Activated naive CD8-positive, alpha-beta T cell treated with anti-CD3 and anti-CD28 coated beads, Interleukin-2, amount 50 U/mL, for 24 hours (primary cell): ENCODE measurements at regions not wholly inside any gene's neighbourhood (a gene's known extent, or its start where the extent isn't known, plus 50 kb on each side); places are given as distances from the start of the nearest gene placed in this dataset.

Source experiments
- ATAC-seq: fragments of 150-1000 bp; cut with Tn5 transposase; one replicate; pipeline ENCODE4 v1.10.0; 2021
- DNase-seq: peaks from one replicate; pipeline ENCODE4 v3.0.0; 2021
- H3K27ac Mint-ChIP-seq: one replicate; pipeline ENCODE4 v1.8.0; 2021; ENCODE audit warnings: mild to moderate bottlenecking, mixed read lengths
- H3K27me3 Mint-ChIP-seq: one replicate; pipeline ENCODE4 v1.8.0; 2021; ENCODE audit warnings: mixed read lengths
- H3K36me3 Mint-ChIP-seq: one replicate; pipeline ENCODE4 v1.8.0; 2021; ENCODE audit warnings: low read depth, mixed read lengths
- H3K4me1 Mint-ChIP-seq: one replicate; pipeline ENCODE4 v1.8.0; 2021; ENCODE audit warnings: mixed read lengths
- H3K4me3 Mint-ChIP-seq: one replicate; pipeline ENCODE4 v1.8.0; 2021; ENCODE audit warnings: mild to moderate bottlenecking, moderate library complexity, mixed read lengths
- H3K9me3 Mint-ChIP-seq: one replicate; pipeline ENCODE4 v1.8.0; 2021; ENCODE audit warnings: mixed read lengths

DNA sequence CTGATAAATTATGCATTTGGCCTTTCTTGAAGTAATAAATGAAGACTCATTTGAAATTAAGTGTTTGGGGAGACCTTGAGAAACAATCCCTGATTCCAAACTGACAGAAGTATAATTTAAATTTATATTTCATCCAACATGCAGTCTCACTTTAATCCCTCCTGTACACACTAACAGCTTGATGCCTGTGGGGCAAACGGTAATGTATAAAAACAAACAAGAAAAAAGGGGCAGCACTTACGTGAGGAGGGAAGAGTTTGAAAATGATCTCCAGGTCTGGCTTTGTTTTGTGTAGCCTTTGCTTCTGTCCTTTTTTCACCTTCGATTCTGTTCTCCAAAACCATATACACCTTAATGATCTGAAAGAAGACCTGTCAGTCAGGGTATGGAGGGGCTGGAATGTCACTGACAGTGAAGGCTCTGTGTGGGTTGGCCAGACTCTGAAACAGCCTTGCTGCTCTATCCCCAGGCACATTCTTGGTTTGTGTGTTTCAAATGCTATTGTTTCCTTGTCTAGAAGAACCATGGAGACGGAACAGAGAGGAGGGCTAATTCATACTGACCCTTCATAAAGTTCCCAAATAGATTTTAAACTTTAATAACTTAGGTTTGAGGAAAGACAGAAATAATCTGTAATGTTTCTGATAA, 338.2 kb upstream of the WWC1 start:
- no peaks in the 10 kb centered on the region for H3K4me1 Mint-ChIP-seq
- no peaks in the 10 kb centered on the region for H3K36me3 Mint-ChIP-seq
- no peaks in the 10 kb centered on the region for H3K27me3 Mint-ChIP-seq
- no peak overlapping the region for H3K4me3 Mint-ChIP-seq
- H3K27ac Mint-ChIP-seq, result no peak overlapping the region
- ATAC-seq (no peak), DNase-seq (no peak)
- H3K9me3 Mint-ChIP-seq, result peaks cover 19% of the 10 kb centered on the region

DNA sequence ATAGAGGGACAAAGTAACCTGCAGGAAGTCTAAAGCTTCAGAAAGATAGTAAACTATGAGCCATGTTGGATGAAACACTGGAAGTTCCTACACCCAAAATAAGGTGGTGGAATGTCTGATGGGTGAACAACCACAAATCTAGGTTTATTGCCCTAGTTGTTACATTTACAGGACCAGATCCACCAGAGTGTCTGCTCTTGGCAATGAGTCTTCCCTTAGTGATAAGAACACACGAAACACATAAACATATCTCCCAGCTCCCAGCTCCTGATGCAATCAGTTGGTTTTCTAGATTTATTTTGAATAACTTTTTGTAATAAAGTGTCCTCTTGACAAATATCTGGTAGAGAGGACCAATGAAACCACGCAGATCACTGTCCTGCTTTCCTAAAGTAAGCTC, 329.7 kb upstream of the WWC1 start:
- no peaks in the 10 kb centered on the region for H3K27me3 Mint-ChIP-seq
- no peak overlapping the region for H3K4me3 Mint-ChIP-seq
- no peak overlapping the region for H3K27ac Mint-ChIP-seq
- DNase-seq (no peak), ATAC-seq (no peak)
- H3K4me1 Mint-ChIP-seq, result no peaks in the 10 kb centered on the region
- H3K9me3 Mint-ChIP-seq, result peaks cover 24% of the 10 kb centered on the region
- no peaks in the 10 kb centered on the region for H3K36me3 Mint-ChIP-seq

DNA sequence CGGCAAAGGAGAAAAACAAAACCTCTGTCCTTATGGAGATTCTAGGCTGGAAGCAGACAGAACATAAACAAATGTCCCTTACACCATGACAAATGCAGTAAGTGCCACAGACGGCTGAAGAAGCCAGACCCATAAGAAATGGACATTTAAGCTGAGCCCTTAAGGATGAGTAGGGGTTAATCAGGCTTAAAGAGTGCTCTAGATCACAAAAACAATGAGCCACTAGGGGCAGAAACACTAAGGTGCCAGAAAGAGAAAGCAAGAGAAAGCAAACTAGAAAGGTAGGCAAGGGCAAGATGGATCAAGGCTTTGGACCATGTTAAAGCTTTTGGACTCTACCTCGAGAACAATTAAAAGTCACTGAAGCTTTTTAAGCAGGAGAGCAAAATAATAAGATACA, 326.9 kb upstream of the WWC1 start:
- ATAC-seq, result no peak
- Mint-ChIP-seq H3K27ac (no peak overlapping the region), H3K4me3 (no peak overlapping the region), H3K9me3 (peaks cover 5% of the 10 kb centered on the region), H3K36me3 (no peaks in the 10 kb centered on the region), H3K27me3 (no peaks in the 10 kb centered on the region), H3K4me1 (no peaks in the 10 kb centered on the region)
- DNase-seq, result no peak

DNA sequence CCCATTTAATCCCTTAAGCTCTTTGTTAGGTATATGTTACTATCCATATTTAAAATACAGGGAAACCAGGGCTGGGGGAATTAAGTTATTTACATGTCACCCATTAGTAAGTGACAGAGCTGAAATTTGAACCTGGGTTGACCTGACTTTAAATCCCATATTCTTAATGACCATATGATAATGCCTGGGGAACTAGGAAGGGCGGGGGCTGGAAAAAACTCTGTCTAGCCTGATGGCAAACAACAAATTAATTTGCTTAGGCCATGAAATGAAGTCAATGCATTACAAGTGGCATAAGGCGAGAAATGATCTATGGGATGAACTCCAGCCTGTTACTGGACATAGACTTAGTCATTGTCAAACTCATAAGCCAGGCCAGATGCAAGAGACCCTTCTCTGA, 325.7 kb upstream of the WWC1 start:
- H3K4me1 Mint-ChIP-seq, result no peaks in the 10 kb centered on the region
- no peaks in the 10 kb centered on the region for H3K27me3 Mint-ChIP-seq
- H3K4me3 Mint-ChIP-seq, result no peak overlapping the region
- no peak for DNase-seq
- ATAC-seq, result no peak
- H3K9me3 Mint-ChIP-seq, result peaks cover 5% of the 10 kb centered on the region
- H3K27ac Mint-ChIP-seq, result no peak overlapping the region
- no peaks in the 10 kb centered on the region for H3K36me3 Mint-ChIP-seq

DNA sequence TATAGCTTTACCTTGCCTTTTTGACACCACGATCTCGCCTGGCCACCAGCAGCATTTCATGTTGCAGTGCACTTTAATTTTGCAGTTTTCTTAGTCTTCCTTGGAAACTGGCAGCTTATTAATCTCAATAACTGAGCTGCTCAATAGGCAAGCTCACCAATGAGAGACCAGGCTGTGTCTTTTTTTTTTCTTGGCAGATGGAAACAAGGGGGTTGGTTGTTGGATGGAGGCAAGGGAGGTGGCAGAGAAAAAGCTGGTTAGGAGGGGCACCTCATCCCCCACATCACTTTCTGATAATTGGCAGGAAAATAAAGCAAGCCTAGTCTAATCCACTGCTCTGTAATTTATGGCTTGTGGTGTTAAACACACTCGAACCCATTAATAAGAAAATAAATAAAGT, 324.5 kb upstream of the WWC1 start:
- no peak overlapping the region for H3K27ac Mint-ChIP-seq
- ATAC-seq, result no peak
- no peak for DNase-seq
- no peaks in the 10 kb centered on the region for H3K36me3 Mint-ChIP-seq
- H3K9me3 Mint-ChIP-seq, result no peaks in the 10 kb centered on the region
- no peaks in the 10 kb centered on the region for H3K4me1 Mint-ChIP-seq
- H3K4me3 Mint-ChIP-seq, result no peak overlapping the region
- H3K27me3 Mint-ChIP-seq, result no peaks in the 10 kb centered on the region

DNA sequence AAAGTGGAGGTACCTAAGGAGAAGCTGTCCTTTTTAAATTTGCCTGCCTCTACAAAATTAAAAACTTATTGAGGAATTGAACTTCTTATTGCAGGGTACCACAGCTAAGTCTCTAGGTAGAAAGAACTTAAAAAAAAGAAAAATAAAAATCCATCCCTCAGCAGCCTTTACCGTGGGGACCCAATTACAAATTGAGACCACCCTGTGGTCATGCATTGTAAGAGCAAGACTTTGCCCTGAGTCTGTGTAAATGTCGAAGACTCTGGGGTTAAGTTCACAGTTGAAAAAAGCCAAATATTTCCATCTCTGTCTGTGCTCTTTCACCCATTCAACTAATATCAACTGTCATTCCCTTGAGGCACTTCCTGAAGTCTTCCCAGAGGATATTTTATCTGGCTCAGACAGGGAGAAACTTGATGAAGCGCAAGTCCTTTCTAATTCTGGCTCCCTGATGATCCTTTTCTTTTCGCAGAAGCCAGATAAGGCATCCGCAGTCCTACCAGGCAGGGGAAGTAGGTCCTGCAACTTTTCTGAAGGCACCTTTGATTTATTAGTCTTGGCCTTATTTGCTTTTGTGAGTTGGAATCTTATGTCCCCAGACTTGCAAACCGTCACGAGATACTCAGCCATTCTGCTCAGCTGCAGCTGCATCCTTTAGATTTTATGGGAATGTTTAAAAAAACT, 323.8 kb upstream of the WWC1 start:
- no peaks in the 10 kb centered on the region for H3K4me1 Mint-ChIP-seq
- no peaks in the 10 kb centered on the region for H3K27me3 Mint-ChIP-seq
- H3K9me3 Mint-ChIP-seq, result no peaks in the 10 kb centered on the region
- DNase-seq (no peak), ATAC-seq (no peak)
- H3K27ac Mint-ChIP-seq, result no peak overlapping the region
- no peak overlapping the region for H3K4me3 Mint-ChIP-seq
- no peaks in the 10 kb centered on the region for H3K36me3 Mint-ChIP-seq

DNA sequence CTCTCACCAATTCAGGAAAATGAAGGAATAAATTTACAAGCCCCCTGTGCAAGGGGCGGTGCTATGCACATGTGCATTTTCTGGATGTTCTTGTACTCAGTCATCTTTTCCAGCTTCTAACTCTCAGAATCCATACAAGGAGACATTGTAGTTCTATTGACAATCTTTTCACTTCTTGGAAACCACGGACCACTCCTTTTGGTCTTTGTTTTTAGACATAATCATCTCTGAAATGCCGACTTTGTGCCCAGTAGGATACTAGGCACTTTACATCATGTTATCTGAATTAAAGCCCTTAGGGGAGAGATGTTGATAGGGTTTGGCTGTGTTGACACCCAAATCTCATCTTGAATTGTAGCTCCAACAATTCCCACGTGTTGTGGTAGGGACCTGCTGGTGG, 322.6 kb upstream of the WWC1 start:
- Mint-ChIP-seq H3K27ac (no peak overlapping the region), H3K9me3 (no peaks in the 10 kb centered on the region), H3K4me1 (no peaks in the 10 kb centered on the region), H3K36me3 (no peaks in the 10 kb centered on the region), H3K27me3 (no peaks in the 10 kb centered on the region), H3K4me3 (no peak overlapping the region)
- ATAC-seq (no peak), DNase-seq (no peak)

DNA sequence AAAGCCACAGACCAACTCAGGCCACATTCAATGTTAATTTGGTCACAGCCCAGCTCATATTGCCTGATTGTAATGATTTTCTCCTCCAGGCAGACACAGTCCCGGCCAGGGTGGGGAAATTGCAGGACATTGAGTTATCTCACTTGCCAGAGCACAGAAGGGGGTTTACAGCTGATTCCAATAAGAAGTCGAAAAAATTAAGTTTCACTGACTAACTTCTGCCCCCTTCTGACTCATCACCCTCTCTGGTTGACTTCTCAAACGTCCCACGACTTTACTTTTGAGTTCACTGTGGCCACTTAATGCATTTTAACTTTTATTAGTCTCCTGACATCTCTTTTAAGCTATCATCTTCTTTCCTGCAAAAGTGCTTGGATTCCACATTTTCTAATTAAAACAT, 321.4 kb upstream of the WWC1 start:
- DNase-seq (no peak), ATAC-seq (no peak)
- no peak overlapping the region for H3K4me3 Mint-ChIP-seq
- no peaks in the 10 kb centered on the region for H3K9me3 Mint-ChIP-seq
- H3K27me3 Mint-ChIP-seq, result no peaks in the 10 kb centered on the region
- no peaks in the 10 kb centered on the region for H3K36me3 Mint-ChIP-seq
- no peak overlapping the region for H3K27ac Mint-ChIP-seq
- H3K4me1 Mint-ChIP-seq, result no peaks in the 10 kb centered on the region

DNA sequence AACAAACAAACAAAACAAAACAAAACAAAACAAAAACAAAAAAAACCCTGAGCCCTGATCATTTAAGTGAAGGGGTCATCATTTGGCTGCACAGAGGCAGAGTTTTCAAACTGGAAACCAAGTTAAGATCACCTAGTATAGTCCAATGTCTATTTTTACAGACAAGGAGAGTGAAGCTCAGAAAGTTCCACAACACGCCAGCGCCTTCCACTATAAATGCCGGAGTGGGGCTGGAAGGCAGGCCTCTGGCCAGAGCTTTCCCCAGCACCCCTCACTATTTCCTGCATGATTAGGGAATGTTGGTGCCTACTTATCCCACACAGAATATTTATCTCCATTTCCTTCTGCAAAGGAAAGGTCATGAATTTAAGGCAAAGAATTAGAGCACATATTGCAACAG, 319.7 kb upstream of the WWC1 start:
- Mint-ChIP-seq H3K27me3 (no peaks in the 10 kb centered on the region), H3K36me3 (no peaks in the 10 kb centered on the region), H3K4me3 (no peak overlapping the region), H3K9me3 (no peaks in the 10 kb centered on the region), H3K4me1 (no peaks in the 10 kb centered on the region), H3K27ac (no peak overlapping the region)
- ATAC-seq, result no peak
- no peak for DNase-seq

DNA sequence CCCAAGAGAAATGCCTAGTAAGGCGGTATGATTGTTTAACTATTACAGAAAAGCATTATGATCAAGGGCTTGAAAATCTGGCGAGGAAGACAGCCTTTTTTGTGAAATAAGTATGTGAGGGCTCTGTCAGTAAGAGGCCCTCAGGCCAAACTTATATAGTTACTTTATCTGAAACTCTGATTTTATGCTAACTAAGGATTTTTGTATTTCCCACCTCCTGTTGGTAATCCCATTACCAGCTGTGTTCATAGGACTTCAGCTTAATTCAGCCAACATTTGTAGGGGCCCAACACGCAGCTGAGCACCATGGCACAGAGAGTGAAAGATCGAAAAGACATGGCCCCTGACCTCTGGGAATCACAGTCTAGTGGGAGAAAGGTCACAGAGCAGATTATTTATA, 318.3 kb upstream of the WWC1 start:
- no peaks in the 10 kb centered on the region for H3K36me3 Mint-ChIP-seq
- no peaks in the 10 kb centered on the region for H3K27me3 Mint-ChIP-seq
- no peaks in the 10 kb centered on the region for H3K4me1 Mint-ChIP-seq
- no peak overlapping the region for H3K4me3 Mint-ChIP-seq
- no peaks in the 10 kb centered on the region for H3K9me3 Mint-ChIP-seq
- ATAC-seq (no peak), DNase-seq (no peak)
- no peak overlapping the region for H3K27ac Mint-ChIP-seq

DNA sequence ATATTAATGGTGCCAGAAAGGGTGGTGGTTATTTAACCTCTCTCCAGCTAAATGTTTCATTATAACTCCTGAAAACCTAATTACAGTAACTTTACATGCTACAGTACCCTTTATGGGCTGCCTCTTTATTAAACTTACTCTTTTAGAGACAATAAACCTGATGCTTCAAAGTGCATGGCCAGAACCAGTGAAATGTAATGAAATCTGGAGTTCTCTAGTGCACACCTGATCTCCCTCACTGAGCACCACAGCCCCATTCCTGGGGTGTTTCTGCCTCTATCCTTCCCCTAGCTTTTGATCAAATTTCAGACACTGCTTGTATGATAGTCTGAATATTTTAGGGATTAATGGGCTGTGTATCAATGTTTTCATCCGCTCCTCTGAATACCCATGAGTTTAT, 306.5 kb upstream of the WWC1 start:
- H3K36me3 Mint-ChIP-seq, result no peaks in the 10 kb centered on the region
- H3K4me3 Mint-ChIP-seq, result no peak overlapping the region
- H3K9me3 Mint-ChIP-seq, result peaks cover 4% of the 10 kb centered on the region
- no peak for ATAC-seq
- H3K27me3 Mint-ChIP-seq, result peaks cover 2% of the 10 kb centered on the region
- DNase-seq, result no peak
- H3K4me1 Mint-ChIP-seq, result no peaks in the 10 kb centered on the region
- no peak overlapping the region for H3K27ac Mint-ChIP-seq

DNA sequence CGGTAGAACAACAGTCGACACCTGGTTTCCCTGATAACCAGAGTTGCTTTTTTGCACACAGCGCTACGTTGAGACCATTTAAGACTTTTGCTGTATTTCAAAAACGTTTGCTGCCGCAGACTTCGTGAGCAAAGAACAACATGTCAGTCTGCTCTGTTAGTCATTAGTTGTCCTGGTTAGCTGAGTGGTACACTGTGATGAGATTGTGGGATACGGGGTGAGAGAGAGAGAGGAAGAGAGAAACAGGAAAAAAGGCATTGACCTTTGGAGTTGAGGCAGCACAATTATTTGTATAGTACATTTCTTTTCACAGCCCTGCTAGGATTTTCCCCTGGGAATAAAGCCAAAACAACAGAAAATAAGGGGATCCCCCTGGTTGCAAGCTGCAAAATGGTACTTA, 306.1 kb upstream of the WWC1 start:
- H3K27ac Mint-ChIP-seq, result no peak overlapping the region
- no peak for ATAC-seq

DNA sequence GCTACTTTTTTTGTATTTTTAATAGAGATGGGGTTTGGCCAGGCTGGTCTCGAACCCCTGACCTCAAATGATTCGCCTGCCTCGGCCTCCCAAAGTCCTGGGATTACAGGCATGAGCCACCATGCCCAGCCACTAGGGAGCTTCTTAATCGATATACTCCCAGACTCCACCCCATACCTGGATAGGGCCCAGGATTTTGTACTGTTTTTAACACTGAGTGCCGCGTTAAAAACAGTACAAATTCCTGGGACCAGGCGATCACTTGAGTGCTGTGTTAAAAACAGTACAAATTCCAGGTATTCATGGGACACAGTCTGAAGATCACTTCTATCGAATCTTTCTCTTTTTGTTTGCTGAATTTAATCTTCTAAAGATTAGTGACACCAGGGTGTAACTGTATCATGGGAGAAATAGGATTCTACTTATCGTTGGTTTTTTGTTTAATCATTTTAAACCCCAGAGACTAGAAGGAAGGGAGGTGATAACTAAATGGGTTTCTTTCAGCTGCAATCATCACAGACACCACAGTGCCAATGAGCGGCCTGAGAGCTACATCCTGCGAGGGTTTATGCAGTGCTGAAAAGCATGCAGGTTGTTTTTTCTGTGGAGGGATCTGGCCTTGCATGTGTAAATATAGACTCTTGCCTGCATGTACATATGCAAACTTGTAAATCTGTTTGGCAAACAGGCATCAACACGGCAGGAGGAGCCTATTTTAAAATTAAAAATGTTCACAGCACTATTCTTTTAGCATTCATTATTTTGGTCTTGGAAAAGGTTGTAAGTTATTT, 303.8 kb upstream of the WWC1 start:
- no peaks in the 10 kb centered on the region for H3K9me3 Mint-ChIP-seq
- DNase-seq (no peak), ATAC-seq (no peak)
- peaks cover 2% of the 10 kb centered on the region for H3K27me3 Mint-ChIP-seq
- H3K36me3 Mint-ChIP-seq, result no peaks in the 10 kb centered on the region
- H3K4me1 Mint-ChIP-seq, result no peaks in the 10 kb centered on the region
- H3K27ac Mint-ChIP-seq, result no peak overlapping the region
- H3K4me3 Mint-ChIP-seq, result no peak overlapping the region

More for the DNA sequence above, 306.1 kb upstream of the WWC1 start:
- Mint-ChIP-seq H3K4me3 (no peak overlapping the region), H3K27me3 (peaks cover 2% of the 10 kb centered on the region), H3K36me3 (no peaks in the 10 kb centered on the region), H3K9me3 (peaks cover 4% of the 10 kb centered on the region), H3K4me1 (no peaks in the 10 kb centered on the region)
- DNase-seq, result no peak

DNA sequence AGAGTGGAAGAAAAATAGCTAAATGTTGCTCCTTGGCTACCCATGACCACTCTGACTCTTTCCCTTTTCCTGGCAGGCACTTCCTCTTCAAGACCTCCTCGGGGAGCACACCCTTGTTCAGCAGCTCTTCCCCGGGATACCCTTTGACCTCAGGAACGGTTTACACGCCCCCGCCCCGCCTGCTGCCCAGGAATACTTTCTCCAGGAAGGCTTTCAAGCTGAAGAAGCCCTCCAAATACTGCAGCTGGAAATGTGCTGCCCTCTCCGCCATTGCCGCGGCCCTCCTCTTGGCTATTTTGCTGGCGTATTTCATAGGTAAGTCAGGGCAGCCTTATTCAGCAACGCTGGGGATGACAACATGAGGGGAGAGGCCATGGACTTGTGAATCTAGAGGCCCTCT, 298.6 kb upstream of the WWC1 start:
- H3K27me3 Mint-ChIP-seq, result peaks cover 2% of the 10 kb centered on the region
- H3K27ac Mint-ChIP-seq, result no peak overlapping the region
- no peaks in the 10 kb centered on the region for H3K4me1 Mint-ChIP-seq
- DNase-seq, result no peak
- H3K4me3 Mint-ChIP-seq, result no peak overlapping the region
- H3K9me3 Mint-ChIP-seq, result no peaks in the 10 kb centered on the region
- H3K36me3 Mint-ChIP-seq, result no peaks in the 10 kb centered on the region
- no peak for ATAC-seq

DNA sequence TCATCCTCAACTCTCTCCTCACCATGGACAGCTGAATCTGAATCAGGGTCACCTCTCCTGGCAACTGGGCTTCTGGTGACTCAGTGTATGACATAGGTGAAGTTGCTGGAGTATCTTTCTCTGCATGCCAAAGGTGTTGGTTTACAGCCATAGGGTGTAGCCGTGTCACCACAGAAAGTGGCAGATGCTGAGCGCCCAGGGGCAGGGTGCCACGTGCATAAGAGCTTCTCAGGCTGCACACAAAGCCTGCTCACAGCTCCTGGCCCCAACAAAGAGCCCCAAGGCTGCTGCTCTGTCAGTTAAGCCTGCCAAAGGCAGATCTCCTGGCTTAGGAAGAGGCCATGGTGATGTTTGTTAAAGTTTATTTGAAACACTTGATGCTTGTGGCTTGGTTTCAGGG, 297.7 kb upstream of the WWC1 start:
- H3K27me3 Mint-ChIP-seq, result no peaks in the 10 kb centered on the region
- DNase-seq (no peak), ATAC-seq (no peak)
- no peaks in the 10 kb centered on the region for H3K4me1 Mint-ChIP-seq
- no peaks in the 10 kb centered on the region for H3K36me3 Mint-ChIP-seq
- H3K4me3 Mint-ChIP-seq, result no peak overlapping the region
- no peaks in the 10 kb centered on the region for H3K9me3 Mint-ChIP-seq
- H3K27ac Mint-ChIP-seq, result no peak overlapping the region
